ENCODE measurements at regions not wholly inside any gene's neighbourhood (a gene's known extent, or its start where the extent isn't known, plus 50 kb on each side); places are given as distances from the start of the nearest gene placed in this dataset.
A peak's percentile ranks its signal among the peaks of the same experiment; 100 is the strongest.

DNA sequence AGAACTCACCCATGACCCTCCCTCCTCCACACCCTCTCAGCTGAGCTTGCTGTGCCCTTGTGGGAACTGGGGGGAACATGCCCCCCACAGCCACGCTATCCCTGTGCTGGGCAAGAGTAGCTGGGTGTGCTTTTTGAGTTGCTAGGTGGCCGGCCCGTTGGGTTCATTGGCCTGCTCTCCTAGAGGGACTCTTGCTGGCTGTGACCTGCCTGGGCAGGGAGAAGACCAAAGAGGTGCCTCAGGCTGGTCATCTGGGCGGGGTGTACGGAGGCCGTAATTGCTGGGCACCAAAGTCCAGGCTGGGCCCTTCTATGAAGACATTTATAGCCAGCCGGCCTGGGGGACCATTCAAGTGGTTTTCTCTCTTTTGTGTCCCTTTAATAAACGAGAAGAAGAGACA, 138.3 kb upstream of the ZBTB40 start:
- no peak for DNase-seq (ENCODE audit: low read depth in 3 of 3, low spot score in 2 of 3)

- DNase-seq (ENCODE audit: low read depth in 3 of 3, low spot score in 2 of 3) = no peak
Measured at GRCh38 chr1:22314706-22315105, 136.9 kb upstream of the ZBTB40 start.

- DNase-seq (ENCODE audit: low read depth in 3 of 3, low spot score in 2 of 3) = no peak
Measured at GRCh38 chr1:22315315-22316078, 136.2 kb upstream of the ZBTB40 start.

- DNase-seq (ENCODE audit: low read depth in 3 of 3, low spot score in 2 of 3) = no peak
Measured at GRCh38 chr1:22317231-22317919, 134.3 kb upstream of the ZBTB40 start.

- DNase-seq (ENCODE audit: low read depth in 3 of 3, low spot score in 2 of 3) = no peak
Measured at GRCh38 chr1:22317920-22318243, 133.8 kb upstream of the ZBTB40 start.

DNA sequence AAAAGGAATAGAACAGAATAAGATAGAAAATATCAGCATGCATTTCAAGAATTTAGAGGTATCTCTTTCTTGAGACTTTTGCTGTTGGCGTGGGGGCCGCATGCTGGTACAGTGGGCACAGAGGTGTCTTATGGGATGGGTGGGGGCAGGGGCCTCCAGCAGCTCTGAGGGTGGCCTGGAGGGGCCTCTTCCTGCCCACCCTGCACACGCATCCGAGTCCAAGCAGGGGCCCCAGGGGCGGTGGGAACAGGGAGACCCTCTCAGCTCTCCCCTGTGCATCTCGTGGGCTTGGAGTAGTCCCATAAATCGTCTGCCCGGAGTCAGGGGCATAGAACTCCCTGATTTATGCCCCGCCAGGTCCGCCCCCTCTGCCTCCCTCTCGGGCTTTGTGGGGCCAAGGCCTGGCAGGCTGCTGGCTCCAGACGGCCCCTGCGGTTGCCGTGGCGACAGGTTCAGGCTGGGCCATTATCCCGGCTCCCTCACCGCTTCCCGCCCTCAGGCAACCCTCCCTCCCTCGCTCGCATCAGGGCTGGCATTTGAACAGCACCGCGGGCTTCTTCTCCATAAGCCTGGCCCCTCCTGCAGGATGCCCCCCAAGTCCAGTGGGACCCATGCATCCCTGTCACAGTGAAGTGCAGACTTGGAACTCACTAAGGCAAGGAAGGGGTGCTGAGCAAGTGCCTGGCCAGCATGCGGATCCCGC, 133.2 kb upstream of the ZBTB40 start:
- DNase-seq (ENCODE audit: low read depth in 3 of 3, low spot score in 2 of 3) = peak in 1 of 3 donors; percentile 69

GRCh38 chr1:22319608-22320007, 132.0 kb upstream of the ZBTB40 start:
- no peak for DNase-seq (ENCODE audit: low read depth in 3 of 3, low spot score in 2 of 3)

DNA sequence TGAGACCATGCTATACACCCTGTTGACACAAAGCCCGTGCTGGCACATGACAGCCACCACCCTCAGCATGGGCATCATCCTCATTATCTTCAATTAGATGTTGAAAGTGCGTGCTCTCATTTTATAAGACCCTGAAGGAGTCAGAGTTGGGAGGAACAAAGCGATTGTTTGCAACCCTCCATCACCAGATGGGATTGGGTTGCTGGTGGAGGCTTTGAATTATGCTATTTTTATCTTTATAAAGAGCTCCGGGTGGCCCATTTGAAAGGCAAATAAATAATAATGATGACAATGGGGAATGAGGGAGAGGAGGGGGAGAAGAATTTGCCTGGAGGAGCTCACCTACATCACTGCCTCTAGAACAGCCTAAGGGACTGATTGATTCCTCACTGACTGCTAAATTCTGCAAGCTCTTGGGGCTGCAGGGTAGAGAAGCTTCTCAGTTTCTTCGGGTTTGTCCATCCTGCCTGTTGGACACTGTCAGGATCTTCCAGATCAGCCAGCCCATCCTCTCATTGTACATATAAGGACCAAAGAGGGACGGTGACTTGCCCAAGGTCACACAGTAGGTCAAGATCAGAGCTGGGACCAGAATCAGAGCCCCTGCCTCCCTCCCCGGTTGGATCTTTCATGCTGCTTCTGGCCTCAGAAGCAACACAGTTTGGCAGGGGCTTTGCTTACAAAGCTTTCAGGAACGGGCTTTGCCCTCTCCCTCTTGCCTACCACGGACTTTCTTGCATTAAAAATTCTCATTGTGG, 130.9 kb upstream of the ZBTB40 start:
- no peak for DNase-seq (ENCODE audit: low read depth in 3 of 3, low spot score in 2 of 3)

DNA sequence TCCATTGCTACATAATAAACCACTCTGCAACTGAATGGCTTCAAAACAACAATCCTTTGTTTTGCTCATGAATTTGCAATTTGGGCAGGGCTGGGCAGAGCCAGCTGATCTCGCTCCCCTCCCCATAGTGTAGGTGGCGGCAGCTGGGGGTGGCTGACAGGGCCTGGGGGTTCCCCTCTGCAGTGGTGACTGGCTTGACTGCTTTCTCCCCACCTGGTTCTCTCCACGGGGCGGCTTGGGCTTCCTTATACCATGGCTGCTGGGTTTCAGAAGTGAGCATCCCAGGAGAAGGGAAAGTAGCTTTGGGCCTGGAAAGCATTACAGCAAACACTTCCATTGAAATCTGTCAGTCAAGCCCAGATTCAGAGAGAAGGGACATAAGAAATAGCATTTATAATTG, 129.7 kb upstream of the ZBTB40 start:
- DNase-seq (ENCODE audit: low read depth in 3 of 3, low spot score in 2 of 3) = no peak

- DNase-seq (ENCODE audit: low read depth in 3 of 3, low spot score in 2 of 3) = no peak
Measured at GRCh38 chr1:22323141-22323845, 128.4 kb upstream of the ZBTB40 start.

DNA sequence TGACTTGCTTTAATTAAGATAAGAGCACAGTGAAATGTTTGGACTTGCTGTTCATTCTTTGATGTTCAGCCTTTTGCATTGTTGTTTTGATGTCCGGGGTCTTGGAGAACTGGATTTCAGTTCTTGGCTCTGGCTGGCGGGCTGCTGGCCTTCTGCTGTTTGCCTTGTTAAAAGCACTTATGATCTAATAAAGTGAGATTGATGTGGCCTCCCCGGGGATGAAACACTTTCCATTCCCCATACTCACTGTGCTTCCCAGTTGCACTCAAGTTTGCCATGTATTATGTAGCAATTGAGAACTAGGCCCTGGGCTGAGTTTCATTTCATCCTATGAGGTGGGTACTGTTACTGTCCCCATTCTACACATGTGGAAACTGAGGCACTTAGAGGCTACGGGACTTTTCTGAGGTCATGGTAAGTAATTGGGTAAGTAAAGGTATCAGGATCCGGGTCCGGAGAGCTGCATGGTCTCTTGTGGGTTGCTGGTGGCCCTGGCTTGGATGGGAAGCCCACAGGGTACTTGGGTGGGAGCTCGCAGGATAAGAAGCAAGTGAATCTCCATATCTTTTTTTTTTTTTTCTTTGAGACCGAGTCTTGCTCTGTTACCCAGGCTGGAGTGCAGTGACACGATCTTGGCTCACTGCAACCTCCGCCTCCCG, 127.7 kb upstream of the ZBTB40 start:
- DNase-seq (ENCODE audit: low read depth in 3 of 3, low spot score in 2 of 3) = no peak

GRCh38 chr1:22325531-22326371, 125.9 kb upstream of the ZBTB40 start:
- DNase-seq (ENCODE audit: low read depth in 3 of 3, low spot score in 2 of 3) = no peak

- no peak for DNase-seq (ENCODE audit: low read depth in 3 of 3, low spot score in 2 of 3)
Measured at GRCh38 chr1:22326372-22326915, 125.2 kb upstream of the ZBTB40 start.

- DNase-seq (ENCODE audit: low read depth in 3 of 3, low spot score in 2 of 3) = no peak
Measured at GRCh38 chr1:22326931-22327330, 124.7 kb upstream of the ZBTB40 start.

DNA sequence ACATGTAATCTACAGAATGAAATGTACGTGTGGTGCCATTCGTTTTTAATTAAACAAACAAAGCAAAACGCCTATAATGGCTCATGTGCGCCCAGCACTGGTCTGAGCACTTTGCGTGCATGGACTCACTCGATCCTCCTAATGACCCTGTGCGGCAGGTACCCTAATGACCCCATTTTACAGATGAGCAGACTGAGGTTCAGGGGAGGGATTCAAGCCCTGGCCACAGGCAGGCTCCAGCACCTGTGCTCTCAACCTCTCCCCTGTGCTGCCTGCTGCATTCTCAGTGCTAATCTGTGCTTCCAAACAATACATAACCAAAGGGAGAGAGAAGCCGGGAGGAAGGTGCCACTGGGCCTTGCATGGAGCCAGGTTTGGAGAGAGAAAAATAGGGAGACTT, 124.2 kb upstream of the ZBTB40 start:
- DNase-seq (ENCODE audit: low read depth in 3 of 3, low spot score in 2 of 3) = no peak

DNA sequence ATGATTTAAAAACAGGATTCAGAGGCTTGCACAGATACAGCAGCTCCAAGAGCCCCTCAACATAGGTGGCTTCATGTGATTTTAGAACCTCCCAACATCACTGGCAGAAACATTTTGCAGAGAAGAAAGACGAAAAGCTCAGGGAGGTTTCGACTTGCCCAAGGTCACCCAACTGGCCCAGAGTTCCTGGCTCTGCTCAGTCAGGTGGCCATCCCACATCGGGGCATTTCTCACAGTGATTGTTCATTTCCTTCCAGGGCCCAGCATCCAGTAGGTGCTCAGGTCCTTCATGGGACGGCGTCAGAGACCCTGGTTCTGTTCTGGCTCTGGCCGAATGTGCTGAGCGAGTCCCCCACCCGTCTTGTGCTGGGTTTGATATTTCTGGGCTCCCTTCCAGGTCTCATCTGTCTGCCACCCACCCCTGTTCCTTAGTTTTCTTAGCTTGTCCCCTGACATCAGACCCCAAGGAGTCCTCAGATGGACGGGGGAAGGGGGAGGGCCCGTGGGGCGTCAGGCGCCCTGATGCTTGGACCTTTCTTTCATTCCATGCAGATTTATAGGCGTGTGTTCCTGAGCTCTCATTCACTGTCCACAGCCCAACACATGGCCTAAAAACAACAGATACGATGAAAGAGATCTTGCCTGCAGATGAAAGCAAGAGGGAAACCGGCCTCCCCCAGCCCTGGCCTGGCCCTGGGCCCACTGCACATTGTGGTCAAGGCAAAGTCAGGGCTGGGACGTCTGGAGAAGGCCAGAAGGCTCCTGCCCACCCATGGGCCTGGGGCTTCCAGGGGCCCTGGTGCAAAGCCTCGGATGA, 123.1 kb upstream of the ZBTB40 start:
- no peak for DNase-seq (ENCODE audit: low read depth in 3 of 3, low spot score in 2 of 3)

GRCh38 chr1:22329148-22329515, 122.5 kb upstream of the ZBTB40 start:
- no peak for DNase-seq (ENCODE audit: low read depth in 3 of 3, low spot score in 2 of 3)

DNA sequence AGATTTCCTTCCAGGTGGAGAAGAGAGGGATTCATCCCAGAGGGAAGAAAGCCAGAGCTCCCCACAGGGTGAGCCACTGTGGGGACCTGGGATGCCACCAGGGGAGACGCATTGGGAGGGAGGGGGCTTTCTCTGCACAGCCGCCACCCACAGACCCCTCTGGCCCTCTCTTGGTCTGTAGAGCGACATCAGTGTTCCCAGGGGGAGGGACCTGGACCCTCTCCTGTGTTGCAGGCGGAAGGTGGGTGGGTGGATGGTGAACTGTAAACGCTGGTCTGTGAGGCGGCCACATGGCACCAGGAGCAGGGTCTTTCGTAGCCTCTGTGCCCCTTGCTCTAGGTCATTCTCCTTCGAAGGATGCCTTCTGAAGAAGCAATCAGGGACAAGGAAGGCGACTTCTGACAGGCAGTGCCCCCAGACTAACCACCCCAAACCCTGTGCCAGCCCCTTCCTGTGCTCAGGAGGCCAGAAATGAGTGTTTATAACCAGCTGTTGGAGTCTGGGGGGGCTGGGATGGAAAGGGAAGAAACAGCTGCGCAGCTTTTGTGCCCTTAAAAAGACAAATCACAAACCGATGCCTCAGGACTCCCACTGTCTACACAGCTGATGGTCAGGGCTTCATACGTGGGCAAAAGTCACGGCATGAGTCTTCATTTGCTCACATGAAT, 121.4 kb upstream of the ZBTB40 start:
- no peak for DNase-seq (ENCODE audit: low read depth in 3 of 3, low spot score in 2 of 3)
